IMR-90 (cell line): ENCODE measurements at regions not wholly inside any gene's neighbourhood (a gene's known extent, or its start where the extent isn't known, plus 50 kb on each side); places are given as distances from the start of the nearest gene placed in this dataset.

ENCODE experiments used
- ATAC-seq: fragments of 200-7000 bp; cut with Tn5 transposase; 2 replicates; pipeline ENCODE4 v1.9.1; 2020; ENCODE audit warnings: low read depth, mild to moderate bottlenecking, moderate library complexity
- BruUV-seq: library from RNA; stranded (reverse); fragments of 400-500 nt; replicated peaks from 2 replicates; lab custom pipeline; 2021; lab: Mats Ljungman, UMichigan
- CTCF ChIA-PET: fragments of 300-600 bp; formaldehyde crosslinking; extraction: SDS; loops from one replicate; lab custom pipeline; 2021; ENCODE audit warnings: antibody characterized with exemption; lab: Yijun Ruan, JAX
- POLR2A ChIA-PET: fragments of 300-600 bp; sonication (Branson Sonifier 250); formaldehyde crosslinking; loops from one replicate; lab custom pipeline; 2022; ENCODE audit warnings: antibody characterized with exemption; ENCODE audit not compliant: unreplicated experiment; lab: Charles Lee
- DNase-seq: peaks from one replicate; pipeline ENCODE4 v3.0.0; 2013
- H2AFZ ChIP-seq: replicated peaks from 2 replicates; pipeline ENCODE3; 2013; ENCODE audit warnings: low read length, mild to moderate bottlenecking; ENCODE audit not compliant: poor library complexity
- H2AK5ac ChIP-seq: 2 replicates; pipeline ENCODE4 v1.6.1; 2013; ENCODE audit warnings: low read depth, low read length, inconsistent platforms
- H2AK9ac ChIP-seq: replicated peaks from 2 replicates; pipeline ENCODE3; 2013; ENCODE audit warnings: mild to moderate bottlenecking, low read depth, low read length, moderate library complexity; ENCODE audit not compliant: poor library complexity
- H2BK120ac ChIP-seq: 2 replicates; pipeline ENCODE4 v1.6.1; 2013; ENCODE audit warnings: low read depth, low read length, inconsistent platforms
- H2BK15ac ChIP-seq: 3 replicates; pipeline ENCODE4 v1.6.1; 2013; ENCODE audit warnings: low read depth, low read length, inconsistent platforms
- H2BK20ac ChIP-seq: 2 replicates; pipeline ENCODE4 v1.6.1; 2013; ENCODE audit warnings: low read depth, mild to moderate bottlenecking, inconsistent platforms, low read length, moderate library complexity
- H2BK5ac ChIP-seq: 2 replicates; pipeline ENCODE4 v1.6.1; 2013; ENCODE audit warnings: mild to moderate bottlenecking, low read depth, low read length, inconsistent platforms; ENCODE audit not compliant: poor library complexity, severe bottlenecking
- H3K14ac ChIP-seq: replicated peaks from 2 replicates; pipeline ENCODE4 v1.6.1; 2013; ENCODE audit warnings: low read depth, low read length, inconsistent platforms
- H3K18ac ChIP-seq: 2 replicates; pipeline ENCODE4 v1.6.1; 2013; ENCODE audit warnings: low read depth, low read length, control low read depth
- H3K23ac ChIP-seq: 2 replicates; pipeline ENCODE4 v1.6.1; 2013; ENCODE audit warnings: low read depth, low read length, inconsistent platforms
- H3K27ac ChIP-seq: 2 replicates; pipeline ENCODE4 v1.5.1; 2013; ENCODE audit warnings: mild to moderate bottlenecking, control low read depth, low read length; ENCODE audit not compliant: insufficient read depth
- H3K27me3 ChIP-seq: 2 replicates; pipeline ENCODE4 v1.6.1; 2013; ENCODE audit warnings: low read length; ENCODE audit not compliant: control insufficient read depth, insufficient read depth
- H3K36me3 ChIP-seq: 2 replicates; pipeline ENCODE4 v1.6.1; 2013; ENCODE audit warnings: low read length, mixed read lengths; ENCODE audit not compliant: control insufficient read depth, insufficient read depth
- H3K4ac ChIP-seq: 2 replicates; pipeline ENCODE4 v1.6.1; 2013; ENCODE audit warnings: low read depth, low read length, inconsistent platforms
- H3K4me1 ChIP-seq: 2 replicates; pipeline ENCODE4 v1.6.1; 2013; ENCODE audit warnings: low read length, mixed read lengths; ENCODE audit not compliant: control insufficient read depth, insufficient read depth
- H3K4me2 ChIP-seq: 2 replicates; pipeline ENCODE4 v1.6.1; 2013; ENCODE audit warnings: low read depth, mild to moderate bottlenecking, control low read depth, low read length, moderate library complexity
- H3K4me3 ChIP-seq: 2 replicates; pipeline ENCODE4 v1.5.1; 2013; ENCODE audit warnings: low read depth, mild to moderate bottlenecking, control low read depth, low read length, moderate library complexity; ENCODE audit not compliant: insufficient read depth
- H3K56ac ChIP-seq: 2 replicates; pipeline ENCODE4 v1.6.1; 2013; ENCODE audit warnings: low read length, inconsistent platforms; ENCODE audit not compliant: insufficient read depth; ENCODE audit errors: extremely low read depth
- H3K79me1 ChIP-seq, 2 experiments: 2 replicates each; pipeline ENCODE4 v1.6.1; 2013; ENCODE audit warnings: low read length in 2 of 2, inconsistent platforms in 1 of 2, low read depth in 1 of 2
- H3K9ac ChIP-seq: 2 replicates; pipeline ENCODE4 v1.6.1; 2013; ENCODE audit warnings: low read depth, low read length, control low read depth
- H3K9me1 ChIP-seq: 2 replicates; pipeline ENCODE4 v1.6.1; 2013; ENCODE audit warnings: low read length, inconsistent platforms; ENCODE audit not compliant: insufficient read depth
- H3K9me3 ChIP-seq: 2 replicates; pipeline ENCODE4 v1.6.1; 2013; ENCODE audit warnings: low read length; ENCODE audit not compliant: control insufficient read depth, insufficient read depth
- H4K20me1 ChIP-seq: 2 replicates; pipeline ENCODE4 v1.6.1; 2013; ENCODE audit warnings: low read length, inconsistent platforms; ENCODE audit not compliant: insufficient read depth
- H4K5ac ChIP-seq: 2 replicates; pipeline ENCODE4 v1.6.1; 2013; ENCODE audit warnings: mild to moderate bottlenecking, low read depth, low read length, control low read depth
- H4K8ac ChIP-seq, 2 experiments: 2 replicates each; pipeline ENCODE4 v1.6.1; 2013; ENCODE audit warnings: low read depth in 2 of 2, low read length in 2 of 2, control low read depth in 1 of 2, inconsistent platforms in 1 of 2
- H4K91ac ChIP-seq: 2 replicates; pipeline ENCODE4 v1.6.1; 2013; ENCODE audit warnings: low read depth, low read length, inconsistent platforms; ENCODE audit not compliant: insufficient read depth
- CEBPB ChIP-seq: IDR thresholded peaks from 2 replicates; pipeline ENCODE4 v1.6.1; 2012; ENCODE audit warnings: low read depth, low read length, improper control_type of control experiment
- CHD1 ChIP-seq: IDR thresholded peaks from 2 replicates; pipeline ENCODE4 v1.6.1; 2012; ENCODE audit warnings: low read depth, low read length, improper control_type of control experiment
- ELK1 ChIP-seq: fragments of 150-350 bp; IDR thresholded peaks from 2 replicates; pipeline ENCODE4 v1.6.1; 2016; ENCODE audit warnings: low read depth, mild to moderate bottlenecking, low read length, moderate library complexity, borderline replicate concordance
- FOS ChIP-seq: fragments of 150-350 bp; IDR thresholded peaks from 2 replicates; pipeline ENCODE4 v1.6.1; 2016; ENCODE audit warnings: low read depth, low read length
- MAFK ChIP-seq: IDR thresholded peaks from 2 replicates; pipeline ENCODE4 v1.6.1; 2012; ENCODE audit warnings: low read depth, low read length, improper control_type of control experiment
- MAZ ChIP-seq: IDR thresholded peaks from 2 replicates; pipeline ENCODE4 v1.6.1; 2012; ENCODE audit warnings: low read depth, mild to moderate bottlenecking, low read length, improper control_type of control experiment, moderate library complexity, borderline replicate concordance
- RAD21 ChIP-seq: IDR thresholded peaks from 2 replicates; pipeline ENCODE4 v1.6.1; 2012; ENCODE audit warnings: low read length, improper control_type of control experiment
- USF2 ChIP-seq: fragments of 150-350 bp; IDR thresholded peaks from 2 replicates; pipeline ENCODE4 v1.6.1; 2017; ENCODE audit warnings: mild to moderate bottlenecking, antibody characterized with exemption, low read length, low read depth
- WGBS, 2 experiments: methylation state at CpG; one replicate each; pipeline versions ENCODE4 v1.1.5 to v1.1.7; 2013; ENCODE audit warnings: missing lambda C conversion rate in 2 of 2; ENCODE audit not compliant: insufficient read length in 1 of 2; ENCODE audit errors: extremely low coverage in 2 of 2; 5-methylcytosine and 5-hydroxymethylcytosine counted together
- dilution Hi-C: fragments of 300-500 bp; cut with HindIII; formaldehyde crosslinking; loops from one replicate; pipeline ENCODE4 v1.14.3; 2018; ENCODE audit warnings: low sequenced_read_pairs; ENCODE audit not compliant: unreplicated experiment
- in situ Hi-C: fragments of 300-500 bp; cut with MboI; formaldehyde crosslinking; loops from 3 replicates; pipeline ENCODE4 v1.14.3; 2019; ENCODE audit warnings: low sequenced_read_pairs, inconsistent platforms, mixed read lengths
- intact Hi-C: fragments of 100-400 bp; cut with micrococcal nuclease; formaldehyde crosslinking; loops from 2 replicates; pipeline ENCODE4 v1.10.0; 2022

GRCh38 chr16:76926595-76926994 lies 264.4 kb upstream of the MON1B start:
- no peak overlapping the region for H2BK120ac ChIP-seq
- no peak overlapping the region for H4K91ac ChIP-seq
- TF ChIP-seq CEBPB: no peak
- TF ChIP-seq ELK1: no peak
- TF ChIP-seq MAFK: no peak
- no peak for TF ChIP-seq RAD21
- no peak for TF ChIP-seq CHD1
- TF ChIP-seq MAZ: no peak
- TF ChIP-seq FOS: no peak
- TF ChIP-seq USF2: no peak
- H3K9me3 ChIP-seq: 0 out of 2 replicates have a peak, but pooled peaks cover 2% of the 10 kb centered on the region
- no peak for ATAC-seq
- WGBS, 2 experiments: no CpG with 5 or more reads among the region's 1 CpG
- H3K4me1 ChIP-seq: no peaks in the 10 kb centered on the region
- H2AFZ ChIP-seq: no peak overlapping the region
- no peak overlapping the region for H4K8ac ChIP-seq
- in situ Hi-C loops (no loop called here), dilution Hi-C loops (no loop called here), intact Hi-C loops (no loop called here)
- no peak overlapping the region for H3K9ac ChIP-seq
- no peaks in the 10 kb centered on the region for H3K9me1 ChIP-seq
- no peak overlapping the region for H3K4ac ChIP-seq
- no peaks in the 10 kb centered on the region for H3K36me3 ChIP-seq
- no peaks in the 10 kb centered on the region for H3K79me1 ChIP-seq
- no peak overlapping the region for H2AK9ac ChIP-seq
- no peak overlapping the region for H3K4me3 ChIP-seq
- no peak overlapping the region for H3K27ac ChIP-seq
- no peak overlapping the region for H2BK5ac ChIP-seq
- H3K27me3 ChIP-seq: no peaks in the 10 kb centered on the region
- ChIA-PET CTCF (no interaction called here), POLR2A (no interaction called here)
- H3K14ac ChIP-seq: no peak overlapping the region
- no peak overlapping the region for H3K23ac ChIP-seq
- H3K4me2 ChIP-seq: no peak overlapping the region
- no peak overlapping the region for H2AK5ac ChIP-seq
- no peak for DNase-seq
- H2BK15ac ChIP-seq: no peak overlapping the region
- no peak overlapping the region for H2BK20ac ChIP-seq
- H4K5ac ChIP-seq: no peak overlapping the region
- H3K56ac ChIP-seq: no peak overlapping the region
- BruUV-seq: no TSS peak
- H3K18ac ChIP-seq: no peak overlapping the region
- no peaks in the 10 kb centered on the region for H4K20me1 ChIP-seq
